Endothelial cell of umbilical vein (primary cell): ENCODE measurements at regions not wholly inside any gene's neighbourhood (a gene's known extent, or its start where the extent isn't known, plus 50 kb on each side); places are given as distances from the start of the nearest gene placed in this dataset.

Experiments used
- CTCF ChIP-seq, 2 donors: IDR thresholded peaks; 1 replicate in 1 of 2; 2 replicates in 1 of 2; pipeline ENCODE4 v1.5.1; 2011; ENCODE audit warnings: low read length in 2 of 2, mild to moderate bottlenecking in 2 of 2, moderate library complexity in 2 of 2, control low read depth in 1 of 2, inconsistent platforms in 1 of 2, low read depth in 1 of 2; ENCODE audit not compliant: insufficient read depth in 1 of 2; ENCODE audit errors: extremely low read depth in 1 of 2
- EZH2 ChIP-seq: IDR thresholded peaks from 2 replicates; pipeline ENCODE4 v1.6.1; 2012; ENCODE audit warnings: borderline replicate concordance, low read depth, mild to moderate bottlenecking, moderate library complexity, low read length, inconsistent platforms; ENCODE audit not compliant: severe bottlenecking
- FOS ChIP-seq: IDR thresholded peaks from 2 replicates; pipeline ENCODE4 v1.6.1; 2011; ENCODE audit warnings: mild to moderate bottlenecking, low read length, moderate library complexity, borderline replicate concordance; ENCODE audit not compliant: insufficient read depth
- GATA2 ChIP-seq: IDR thresholded peaks from 2 replicates; pipeline ENCODE4 v1.7.0; 2011; ENCODE audit warnings: low read depth, mild to moderate bottlenecking, moderate library complexity, mixed read lengths, low read length; ENCODE audit not compliant: insufficient read length, insufficient read depth
- POLR2A ChIP-seq: IDR thresholded peaks from 2 replicates; pipeline ENCODE4 v1.6.1; 2012; ENCODE audit warnings: low read depth, mild to moderate bottlenecking, control low read depth, low read length
- POLR2AphosphoS5 ChIP-seq: IDR thresholded peaks from 2 replicates; pipeline ENCODE4 v1.6.1; 2012; ENCODE audit warnings: low read depth, mild to moderate bottlenecking, control low read depth, low read length, moderate library complexity; ENCODE audit not compliant: insufficient read depth

- TF ChIP-seq EZH2 = no peak
- TF ChIP-seq CTCF (IDR thresholded peaks at IDR 0.05; ENCODE audit: extremely low read depth in 1 of 2, insufficient read depth in 1 of 2, low read depth in 1 of 2, low read length in 2 of 2) = no peak
- TF ChIP-seq POLR2A = no peak
- TF ChIP-seq POLR2AphosphoS5 = no peak
- TF ChIP-seq GATA2 = no peak
- TF ChIP-seq FOS = no peak
Observed at GRCh38 chr13:104385404-104385803, 1319.2 kb upstream of the SLC10A2 start.
